GM12892 (cell line): ENCODE measurements at regions not wholly inside any gene's neighbourhood (a gene's known extent, or its start where the extent isn't known, plus 50 kb on each side); places are given as distances from the start of the nearest gene placed in this dataset.

Source experiments
- POLR2A ChIP-seq: IDR thresholded peaks from 2 replicates; pipeline ENCODE4 v1.6.1; 2011; ENCODE audit warnings: low read depth, low read length, control low read depth
- POLR2AphosphoS5 ChIP-seq: IDR thresholded peaks from 2 replicates; pipeline ENCODE4 v1.6.1; 2011; ENCODE audit warnings: low read depth, low read length, control low read depth
- TAF1 ChIP-seq: IDR thresholded peaks from 2 replicates; pipeline ENCODE4 v1.6.1; 2011; ENCODE audit warnings: low read depth, mild to moderate bottlenecking, control low read depth, low read length, borderline replicate concordance

- TF ChIP-seq POLR2A (no peak), TAF1 (no peak), POLR2AphosphoS5 (no peak)
Observed at GRCh38 chr14:39617537-39617936, 185.3 kb upstream of the FBXO33 start.
